ENCODE measurements at regions not wholly inside any gene's neighbourhood (a gene's known extent, or its start where the extent isn't known, plus 50 kb on each side); places are given as distances from the start of the nearest gene placed in this dataset.

- TF ChIP-seq CTCF (IDR thresholded peaks at IDR 0.05) = no peak
- no peak for TF ChIP-seq POLR2A (IDR thresholded peaks at IDR 0.05)
These were observed 78.7 kb upstream of the TSPAN2 start for GRCh38 chr1:115168026-115168425.

Measured in uterus (tissue), 2 donors.